Ascending aorta (tissue), 2 donors: ENCODE measurements at regions not wholly inside any gene's neighbourhood (a gene's known extent, or its start where the extent isn't known, plus 50 kb on each side); places are given as distances from the start of the nearest gene placed in this dataset.

Experiments
- DNase-seq, 2 donors: peaks; one replicate each; pipeline ENCODE4 v3.0.0-alpha.2; 2019; ENCODE audit warnings: low spot score in 2 of 2
- H3K27ac ChIP-seq, 2 donors: fragments of 200-600 bp; sonication (generic); one replicate each; pipeline ENCODE4 v1.5.1; 2016 to 2017; ENCODE audit warnings: mild to moderate bottlenecking in 1 of 2
- H3K27me3 ChIP-seq: fragments of 200-600 bp; sonication (generic); one replicate; pipeline ENCODE4 v1.5.1; 2017
- H3K36me3 ChIP-seq, 2 donors: fragments of 200-600 bp; sonication (generic); one replicate each; pipeline ENCODE4 v1.5.1; 2016
- H3K4me1 ChIP-seq, 2 donors: fragments of 200-600 bp; sonication (generic); one replicate each; pipeline ENCODE4 v1.5.1; 2016 to 2017; ENCODE audit warnings: mild to moderate bottlenecking in 1 of 2
- H3K4me3 ChIP-seq, 2 donors: fragments of 200-600 bp; sonication (generic); one replicate each; pipeline ENCODE4 v1.5.1; 2016 to 2017; ENCODE audit warnings: mild to moderate bottlenecking in 1 of 2
- H3K9me3 ChIP-seq, 2 donors: fragments of 200-600 bp; sonication (generic); one replicate each; pipeline ENCODE4 v1.5.1; 2016
- intact Hi-C: fragments of 100-400 bp; cut with DNase I; formaldehyde crosslinking; loops from one replicate; pipeline ENCODE4 v1.15.1; 2023
- TF ChIP-seq, protein P1 (sequence below), 3 experiments: fragments of 200-600 bp in 2 of 3; fragments of 450-650 bp in 1 of 3; sonication (generic) in 2 of 3; IDR thresholded peaks; one replicate each; pipeline ENCODE4 v1.5.1; 2016 to 2019; ENCODE audit warnings: antibody characterized with exemption in 3 of 3, mild to moderate bottlenecking in 1 of 3, moderate library complexity in 1 of 3

DNA sequence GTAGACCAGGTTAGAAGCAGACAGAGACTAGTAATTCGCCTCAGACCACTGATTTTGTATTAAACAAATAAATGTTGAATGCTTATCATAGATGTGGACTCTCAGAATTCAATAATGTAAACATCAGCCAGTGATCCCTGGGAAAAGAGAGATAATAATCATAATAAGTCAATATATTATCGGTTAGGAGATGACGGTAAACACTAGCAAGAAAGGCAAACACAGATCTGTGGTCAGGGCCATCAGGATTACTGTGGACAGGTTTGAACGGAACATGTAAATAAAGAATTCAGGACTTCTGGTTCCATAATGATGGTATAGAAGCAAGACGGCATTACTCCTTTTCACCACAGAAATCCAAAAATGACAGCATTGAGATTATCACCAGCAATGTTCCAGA, 861.6 kb downstream of the CBLN2 start:
- DNase-seq = no peak
- TF ChIP-seq, protein P1, sequence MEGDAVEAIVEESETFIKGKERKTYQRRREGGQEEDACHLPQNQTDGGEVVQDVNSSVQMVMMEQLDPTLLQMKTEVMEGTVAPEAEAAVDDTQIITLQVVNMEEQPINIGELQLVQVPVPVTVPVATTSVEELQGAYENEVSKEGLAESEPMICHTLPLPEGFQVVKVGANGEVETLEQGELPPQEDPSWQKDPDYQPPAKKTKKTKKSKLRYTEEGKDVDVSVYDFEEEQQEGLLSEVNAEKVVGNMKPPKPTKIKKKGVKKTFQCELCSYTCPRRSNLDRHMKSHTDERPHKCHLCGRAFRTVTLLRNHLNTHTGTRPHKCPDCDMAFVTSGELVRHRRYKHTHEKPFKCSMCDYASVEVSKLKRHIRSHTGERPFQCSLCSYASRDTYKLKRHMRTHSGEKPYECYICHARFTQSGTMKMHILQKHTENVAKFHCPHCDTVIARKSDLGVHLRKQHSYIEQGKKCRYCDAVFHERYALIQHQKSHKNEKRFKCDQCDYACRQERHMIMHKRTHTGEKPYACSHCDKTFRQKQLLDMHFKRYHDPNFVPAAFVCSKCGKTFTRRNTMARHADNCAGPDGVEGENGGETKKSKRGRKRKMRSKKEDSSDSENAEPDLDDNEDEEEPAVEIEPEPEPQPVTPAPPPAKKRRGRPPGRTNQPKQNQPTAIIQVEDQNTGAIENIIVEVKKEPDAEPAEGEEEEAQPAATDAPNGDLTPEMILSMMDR (IDR thresholded peaks at IDR 0.05) = no peak
- H3K4me1 ChIP-seq = no peaks in the 10 kb centered on the region

DNA sequence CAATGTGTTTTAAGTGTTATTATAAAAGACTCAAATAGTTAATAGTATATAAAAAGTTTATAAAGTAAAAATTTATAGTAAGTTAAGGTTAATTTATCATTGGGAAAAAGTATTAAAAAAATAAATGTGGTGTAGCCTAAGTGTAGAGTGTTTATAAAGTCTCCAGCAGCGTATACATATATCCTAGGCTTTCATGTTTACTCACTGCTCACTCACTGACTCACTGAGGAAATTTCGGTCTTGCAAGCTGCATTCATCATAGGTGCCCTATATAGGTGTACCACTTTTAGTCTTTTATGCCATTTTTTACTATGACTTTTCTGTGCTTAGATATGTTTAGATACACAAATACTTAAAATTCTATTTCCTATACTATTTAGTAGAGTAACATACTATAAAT, 866.0 kb downstream of the CBLN2 start:
- DNase-seq = no peak
- no peaks in the 10 kb centered on the region for H3K4me1 ChIP-seq
- H3K27me3 ChIP-seq = no peaks in the 10 kb centered on the region
- TF ChIP-seq, protein P1 (IDR thresholded peaks at IDR 0.05) = no peak
- no peak overlapping the region for H3K27ac ChIP-seq
- intact Hi-C loops = no loop called here
- no peaks in the 10 kb centered on the region for H3K36me3 ChIP-seq
- no peak overlapping the region for H3K4me3 ChIP-seq
- no peaks in the 10 kb centered on the region for H3K9me3 ChIP-seq

More for the DNA sequence above, 861.6 kb downstream of the CBLN2 start:
- no peak overlapping the region for H3K4me3 ChIP-seq
- intact Hi-C loops = no loop called here
- H3K27me3 ChIP-seq = no peaks in the 10 kb centered on the region
- no peak overlapping the region for H3K27ac ChIP-seq
- no peaks in the 10 kb centered on the region for H3K36me3 ChIP-seq
- H3K9me3 ChIP-seq = no peaks in the 10 kb centered on the region

DNA sequence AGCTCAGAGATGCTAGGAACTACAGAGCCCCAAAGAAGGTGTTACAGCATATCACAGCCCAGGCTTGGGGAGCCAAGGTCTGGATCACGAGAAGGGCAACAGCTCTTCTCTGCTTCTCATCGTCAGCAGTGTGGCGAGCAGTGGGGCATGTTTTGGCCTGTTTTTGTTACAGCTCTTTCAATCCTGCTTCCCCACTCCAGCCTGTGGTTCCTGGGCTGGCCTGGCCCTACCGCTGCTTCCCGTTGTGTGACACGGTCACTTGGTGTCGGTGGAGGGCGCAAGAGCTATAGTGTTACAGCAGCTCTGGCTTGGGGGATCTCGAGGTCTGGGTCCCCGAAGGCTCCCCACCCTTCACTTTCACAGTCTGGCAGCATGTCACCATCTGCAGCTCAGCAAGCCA, 870.2 kb downstream of the CBLN2 start:
- Histone ChIP-seq H3K4me1 (no peaks in the 10 kb centered on the region), H3K36me3 (no peaks in the 10 kb centered on the region), H3K4me3 (no peak overlapping the region), H3K9me3 (no peaks in the 10 kb centered on the region), H3K27me3 (no peaks in the 10 kb centered on the region), H3K27ac (no peak overlapping the region)
- intact Hi-C loops = no loop called here
- DNase-seq = no peak
- TF ChIP-seq, protein P1 (IDR thresholded peaks at IDR 0.05) = no peak

DNA sequence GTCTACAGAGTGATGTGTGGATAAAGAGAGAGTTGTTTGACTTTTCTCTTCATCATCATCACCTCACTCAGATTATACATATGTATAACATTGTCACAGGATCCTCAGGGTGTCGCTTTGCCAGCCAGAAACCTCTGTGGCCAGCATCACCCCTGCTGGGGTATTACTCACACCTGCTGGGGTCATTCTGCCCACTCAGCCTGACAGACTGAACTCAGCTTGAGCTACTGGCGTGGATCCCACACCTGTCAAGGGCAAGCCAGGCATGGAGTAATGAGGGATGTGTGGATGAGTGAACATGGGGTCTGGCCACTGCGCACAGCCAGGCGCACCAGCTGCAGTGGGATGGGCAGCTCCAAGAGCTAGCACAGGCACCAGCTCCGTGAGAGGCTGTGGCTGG, 870.6 kb downstream of the CBLN2 start:
- TF ChIP-seq, protein P1 (IDR thresholded peaks at IDR 0.05) = no peak
- no peak for DNase-seq
- intact Hi-C loops = no loop called here
- Histone ChIP-seq H3K27me3 (no peaks in the 10 kb centered on the region), H3K4me3 (no peak overlapping the region), H3K36me3 (no peaks in the 10 kb centered on the region), H3K27ac (no peak overlapping the region), H3K9me3 (no peaks in the 10 kb centered on the region), H3K4me1 (no peaks in the 10 kb centered on the region)

DNA sequence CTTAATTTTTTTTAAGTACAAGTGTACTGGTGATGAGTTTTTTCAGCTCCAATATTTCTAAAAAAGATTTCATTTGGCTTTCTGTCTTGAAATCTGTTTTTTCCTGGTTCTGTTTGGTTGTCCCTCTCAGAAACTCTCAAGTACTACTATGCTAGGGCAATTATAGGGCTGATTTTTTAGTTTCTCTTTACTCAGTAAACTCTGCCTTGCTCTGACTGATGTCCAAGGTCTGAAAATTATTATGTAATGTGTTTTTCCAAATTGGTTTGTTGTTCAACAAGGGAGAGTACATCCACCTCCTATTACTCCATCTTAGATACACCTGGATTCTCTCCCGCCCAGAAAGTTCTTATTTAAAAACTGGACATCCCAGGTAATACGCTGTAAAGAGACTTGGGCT, 877.7 kb downstream of the CBLN2 start:
- H3K4me3 ChIP-seq = no peak overlapping the region
- H3K36me3 ChIP-seq = no peaks in the 10 kb centered on the region
- H3K9me3 ChIP-seq = no peaks in the 10 kb centered on the region
- TF ChIP-seq, protein P1 (IDR thresholded peaks at IDR 0.05) = no peak
- no peak for DNase-seq
- H3K27me3 ChIP-seq = no peaks in the 10 kb centered on the region
- H3K4me1 ChIP-seq = no peaks in the 10 kb centered on the region
- no peak overlapping the region for H3K27ac ChIP-seq
- intact Hi-C loops = no loop called here

DNA sequence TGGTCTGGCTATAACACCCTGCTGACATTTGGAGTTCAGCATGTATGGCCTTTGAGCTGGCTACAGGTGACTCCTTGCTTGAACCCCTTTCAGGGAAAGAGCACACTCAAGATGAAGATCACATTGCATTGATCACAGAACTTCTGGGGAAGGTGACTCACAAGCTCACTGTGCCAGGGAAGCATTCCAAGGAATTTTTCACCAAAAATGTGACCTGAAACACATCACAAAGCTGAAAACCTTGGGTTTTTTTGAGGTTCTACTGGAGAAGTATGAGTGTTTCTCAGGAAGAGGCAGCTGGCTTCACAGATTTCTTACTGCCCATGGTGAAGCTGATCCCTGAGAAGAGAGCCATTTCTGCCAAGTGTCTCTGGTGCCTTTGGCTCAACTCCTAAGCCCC, 879.0 kb downstream of the CBLN2 start:
- H3K27ac ChIP-seq = no peak overlapping the region
- H3K36me3 ChIP-seq = no peaks in the 10 kb centered on the region
- intact Hi-C loops = no loop called here
- H3K4me3 ChIP-seq = no peak overlapping the region
- no peaks in the 10 kb centered on the region for H3K9me3 ChIP-seq
- TF ChIP-seq, protein P1 (IDR thresholded peaks at IDR 0.05) = no peak
- no peak for DNase-seq
- H3K4me1 ChIP-seq = no peaks in the 10 kb centered on the region
- no peaks in the 10 kb centered on the region for H3K27me3 ChIP-seq
